Neural progenitor cell (in vitro differentiated cells): ENCODE measurements at regions not wholly inside any gene's neighbourhood (a gene's known extent, or its start where the extent isn't known, plus 50 kb on each side); places are given as distances from the start of the nearest gene placed in this dataset.
"Not testable (repeated sequence)": the region's sequence is repeated elsewhere in the genome, so short reads cannot be mapped to it uniquely, and the experiment has no call there.

ENCODE experiments used
- DNase-seq: peaks from one replicate; pipeline ENCODE4 v3.0.0-alpha.2; 2016; ENCODE audit warnings: low spot score
- H2AFZ ChIP-seq: fragments of 200-600 bp; sonication (generic); replicated peaks from 2 replicates; pipeline ENCODE4 v1.6.1; 2016; ENCODE audit warnings: antibody characterized with exemption
- H3F3A ChIP-seq: fragments of 200-600 bp; sonication (generic); 2 replicates; pipeline ENCODE4 v1.6.1; 2016; ENCODE audit warnings: antibody characterized with exemption, low read depth
- H3K27ac ChIP-seq: fragments of 200-600 bp; sonication (generic); 2 replicates; pipeline ENCODE4 v1.5.1; 2016; ENCODE audit warnings: mild to moderate bottlenecking
- H3K27me3 ChIP-seq: fragments of 200-600 bp; sonication (generic); 2 replicates; pipeline ENCODE4 v1.6.1; 2016; ENCODE audit warnings: mild to moderate bottlenecking, moderate library complexity
- H3K36me3 ChIP-seq: fragments of 200-600 bp; sonication (generic); 2 replicates; pipeline ENCODE4 v1.5.1; 2016
- H3K4me1 ChIP-seq: fragments of 200-600 bp; sonication (generic); 2 replicates; pipeline ENCODE4 v1.6.1; 2016; ENCODE audit warnings: mixed run types
- H3K4me2 ChIP-seq: fragments of 200-600 bp; sonication (generic); 2 replicates; pipeline ENCODE4 v1.6.1; 2016
- H3K4me3 ChIP-seq: fragments of 200-600 bp; sonication (generic); 2 replicates; pipeline ENCODE4 v1.5.1; 2016
- H3K79me2 ChIP-seq: fragments of 200-600 bp; sonication (generic); 2 replicates; pipeline ENCODE4 v1.6.1; 2016; ENCODE audit warnings: low read depth
- H3K9ac ChIP-seq: fragments of 200-600 bp; sonication (generic); 2 replicates; pipeline ENCODE4 v1.6.1; 2016
- H3K9me3 ChIP-seq: fragments of 200-600 bp; sonication (generic); 2 replicates; pipeline ENCODE4 v1.5.1; 2016; ENCODE audit warnings: low read depth
- H4K20me1 ChIP-seq: fragments of 200-600 bp; sonication (generic); 2 replicates; pipeline ENCODE4 v1.6.1; 2016; ENCODE audit warnings: low read depth
- H3K27ac Mint-ChIP-seq: 3 replicates; pipeline ENCODE4 v1.8.0; 2021; ENCODE audit warnings: mixed read lengths
- H3K27me3 Mint-ChIP-seq: 2 replicates; pipeline ENCODE4 v1.8.0; 2022; ENCODE audit warnings: low read depth, mild to moderate bottlenecking, inconsistent platforms, moderate library complexity, mixed read lengths; ENCODE audit not compliant: insufficient read depth
- H3K36me3 Mint-ChIP-seq: 3 replicates; pipeline ENCODE4 v1.8.0; 2021; ENCODE audit warnings: mixed read lengths
- H3K4me1 Mint-ChIP-seq: 3 replicates; pipeline ENCODE4 v1.8.0; 2021; ENCODE audit warnings: mixed read lengths
- H3K4me3 Mint-ChIP-seq: 3 replicates; pipeline ENCODE4 v1.8.0; 2021; ENCODE audit warnings: mild to moderate bottlenecking, moderate library complexity, mixed read lengths
- H3K9me3 Mint-ChIP-seq: 3 replicates; pipeline ENCODE4 v1.8.0; 2020; ENCODE audit warnings: mixed read lengths
- CTCF ChIP-seq: fragments of 200-600 bp; sonication (generic); IDR thresholded peaks from 2 replicates; pipeline ENCODE4 v1.5.1; 2017; ENCODE audit warnings: antibody characterized with exemption, mild to moderate bottlenecking
- EZH2 ChIP-seq: fragments of 200-600 bp; sonication (generic); IDR thresholded peaks from 2 replicates; pipeline ENCODE4 v1.6.1; 2017; ENCODE audit warnings: antibody characterized with exemption, mild to moderate bottlenecking, moderate library complexity
- EZH2phosphoT487 ChIP-seq: fragments of 200-600 bp; sonication (generic); IDR thresholded peaks from 2 replicates; pipeline ENCODE4 v1.6.1; 2017; ENCODE audit warnings: antibody characterized with exemption

- Mint-ChIP-seq H3K36me3 (no peaks in the 10 kb centered on the region), H3K27me3 (peaks cover 7% of the 10 kb centered on the region), H3K9me3 (peaks cover 4% of the 10 kb centered on the region), H3K27ac (no peak overlapping the region), H3K4me1 (peaks cover 2% of the 10 kb centered on the region), H3K4me3 (no peak overlapping the region)
- Histone ChIP-seq H2AFZ (no peak overlapping the region), H3K9me3 (no peaks in the 10 kb centered on the region), H3K27me3 (no peaks in the 10 kb centered on the region), H3K36me3 (no peaks in the 10 kb centered on the region), H3K4me2 (no peak overlapping the region), H3K9ac (no peak overlapping the region), H4K20me1 (no peaks in the 10 kb centered on the region), H3K4me3 (no peak overlapping the region), H3K27ac (no peak overlapping the region), H3K4me1 (peaks cover under 1% of the 10 kb centered on the region), H3F3A (no peaks in the 10 kb centered on the region), H3K79me2 (no peaks in the 10 kb centered on the region)
- DNase-seq, result no peak
- TF ChIP-seq EZH2 (no peak), CTCF (no peak), EZH2phosphoT487 (no peak)
Measured at GRCh38 chrX:1118572-1119199, 93.8 kb downstream of the CRLF2 start.

GRCh38 chrX:1115411-1115810 lies 97.0 kb downstream of the CRLF2 start:
- not testable (repeated sequence) for H2AFZ ChIP-seq, H4K20me1 ChIP-seq, DNase-seq, H3K27me3 ChIP-seq, H3K27ac ChIP-seq, H3K36me3 ChIP-seq, H3K36me3 Mint-ChIP-seq, H3K4me3 Mint-ChIP-seq, H3K79me2 ChIP-seq, H3K9me3 ChIP-seq, H3K4me2 ChIP-seq, H3K9ac ChIP-seq, H3K9me3 Mint-ChIP-seq, H3K4me3 ChIP-seq
- Histone ChIP-seq H3F3A (peaks cover 26% of the 10 kb centered on the region), H3K4me1 (peaks cover 23% of the 10 kb centered on the region)
- Mint-ChIP-seq H3K27ac (peak overlapping the region; percentile 22), H3K4me1 (peaks cover 28% of the 10 kb centered on the region), H3K27me3 (peaks cover 14% of the 10 kb centered on the region)

- Mint-ChIP-seq H3K4me1 (peaks cover 48% of the 10 kb centered on the region), H3K27ac (no peak overlapping the region), H3K4me3 (peak overlapping the region; percentile 77), H3K27me3 (peaks cover 21% of the 10 kb centered on the region), H3K9me3 (peaks cover 4% of the 10 kb centered on the region), H3K36me3 (no peaks in the 10 kb centered on the region)
- Histone ChIP-seq H2AFZ (no peak overlapping the region), H3K4me1 (peaks cover 41% of the 10 kb centered on the region), H3K9me3 (no peaks in the 10 kb centered on the region), H3K4me2 (peak overlapping the region; percentile 87), H3K27ac (no peak overlapping the region), H4K20me1 (no peaks in the 10 kb centered on the region), H3K36me3 (no peaks in the 10 kb centered on the region), H3K9ac (no peak overlapping the region), H3K4me3 (peak overlapping the region; percentile 47), H3K27me3 (no peaks in the 10 kb centered on the region), H3K79me2 (no peaks in the 10 kb centered on the region), H3F3A (peaks cover 53% of the 10 kb centered on the region)
- DNase-seq, result no peak
- TF ChIP-seq CTCF, result no peak
- no peak for TF ChIP-seq EZH2
- TF ChIP-seq EZH2phosphoT487, result no peak
Measured at GRCh38 chrX:1112321-1112720, 100.1 kb downstream of the CRLF2 start.

GRCh38 chrX:1111601-1112300 lies 100.7 kb downstream of the CRLF2 start:
- Mint-ChIP-seq H3K9me3 (peaks cover 4% of the 10 kb centered on the region), H3K4me1 (peaks cover 53% of the 10 kb centered on the region), H3K4me3 (peak overlapping the region; percentile 77), H3K36me3 (no peaks in the 10 kb centered on the region), H3K27ac (peak overlapping the region; percentile 51), H3K27me3 (peaks cover 19% of the 10 kb centered on the region)
- peaks cover 47% of the 10 kb centered on the region for H3K4me1 ChIP-seq
- no peaks in the 10 kb centered on the region for H3K27me3 ChIP-seq
- no peaks in the 10 kb centered on the region for H3K79me2 ChIP-seq
- H3F3A ChIP-seq, result peaks cover 53% of the 10 kb centered on the region
- H3K9ac ChIP-seq, result no peak overlapping the region
- TF ChIP-seq EZH2 (no peak), CTCF (peak; percentile 14)
- H3K4me3 ChIP-seq, result peak overlapping the region; percentile 47
- peak overlapping the region; percentile 49 for H3K27ac ChIP-seq
- no peaks in the 10 kb centered on the region for H4K20me1 ChIP-seq
- peak overlapping the region; percentile 87 for H3K4me2 ChIP-seq
- H3K9me3 ChIP-seq, result no peaks in the 10 kb centered on the region
- no peak overlapping the region for H2AFZ ChIP-seq
- DNase-seq, result peak; percentile 85
- no peaks in the 10 kb centered on the region for H3K36me3 ChIP-seq
